ENCODE measurements at regions not wholly inside any gene's neighbourhood (a gene's known extent, or its start where the extent isn't known, plus 50 kb on each side); places are given as distances from the start of the nearest gene placed in this dataset.

GRCh38 chr3:55282994-55283393, 204.1 kb downstream of the WNT5A start:
- TF ChIP-seq, protein P1, sequence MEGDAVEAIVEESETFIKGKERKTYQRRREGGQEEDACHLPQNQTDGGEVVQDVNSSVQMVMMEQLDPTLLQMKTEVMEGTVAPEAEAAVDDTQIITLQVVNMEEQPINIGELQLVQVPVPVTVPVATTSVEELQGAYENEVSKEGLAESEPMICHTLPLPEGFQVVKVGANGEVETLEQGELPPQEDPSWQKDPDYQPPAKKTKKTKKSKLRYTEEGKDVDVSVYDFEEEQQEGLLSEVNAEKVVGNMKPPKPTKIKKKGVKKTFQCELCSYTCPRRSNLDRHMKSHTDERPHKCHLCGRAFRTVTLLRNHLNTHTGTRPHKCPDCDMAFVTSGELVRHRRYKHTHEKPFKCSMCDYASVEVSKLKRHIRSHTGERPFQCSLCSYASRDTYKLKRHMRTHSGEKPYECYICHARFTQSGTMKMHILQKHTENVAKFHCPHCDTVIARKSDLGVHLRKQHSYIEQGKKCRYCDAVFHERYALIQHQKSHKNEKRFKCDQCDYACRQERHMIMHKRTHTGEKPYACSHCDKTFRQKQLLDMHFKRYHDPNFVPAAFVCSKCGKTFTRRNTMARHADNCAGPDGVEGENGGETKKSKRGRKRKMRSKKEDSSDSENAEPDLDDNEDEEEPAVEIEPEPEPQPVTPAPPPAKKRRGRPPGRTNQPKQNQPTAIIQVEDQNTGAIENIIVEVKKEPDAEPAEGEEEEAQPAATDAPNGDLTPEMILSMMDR (IDR thresholded peaks at IDR 0.05 in 2 of 3, conservative IDR thresholded peaks at IDR 0.05 in 1 of 3; ENCODE audit: insufficient read depth in 2 of 3, low read depth in 1 of 3, low read length in 3 of 3), result no peak
- TF ChIP-seq POLR2AphosphoS2 (IDR thresholded peaks at IDR 0.05; ENCODE audit: low read length) (no peak), RFX5 (IDR thresholded peaks at IDR 0.05; ENCODE audit: low read depth, low read length) (no peak), E2F4 (CRISPR knock-in tag; IDR thresholded peaks at IDR 0.05; ENCODE audit: low read depth) (no peak), POLR2AphosphoS5 (IDR thresholded peaks at IDR 0.05; ENCODE audit: control insufficient read depth, insufficient read depth, low read depth, low read length) (no peak)
